HepG2 (cell line): ENCODE measurements at regions not wholly inside any gene's neighbourhood (a gene's known extent, or its start where the extent isn't known, plus 50 kb on each side); places are given as distances from the start of the nearest gene placed in this dataset.

ENCODE experiments used
- ATAC-seq: fragments of 200-7000 bp; cut with Tn5 transposase; 3 replicates; pipeline ENCODE4 v1.9.1; 2020; ENCODE audit warnings: mild to moderate bottlenecking, moderate library complexity
- BruUV-seq: library from RNA; stranded (reverse); fragments of 400-500 nt; replicated peaks from 2 replicates; lab custom pipeline; 2021; lab: Mats Ljungman, UMichigan
- CTCF ChIA-PET: fragments of 300-600 bp; formaldehyde crosslinking; extraction: SDS; loops from one replicate; lab custom pipeline; 2021; ENCODE audit warnings: low total read pairs, inconsistent platforms, low intra/inter-chr PET ratio; lab: Yijun Ruan, JAX
- POLR2A ChIA-PET: fragments of 350-600 bp; sonication (Branson Sonifier 250); formaldehyde crosslinking; loops from one replicate; lab custom pipeline; 2020; ENCODE audit warnings: antibody characterized with exemption, inconsistent platforms; lab: Yijun Ruan, JAX
- DNase-seq: peaks from one replicate; pipeline ENCODE4 v3.0.0-alpha.2; 2015; ENCODE audit warnings: low spot score
- FAIRE-seq: peaks from 3 replicates; lab custom pipeline; 2011; peaks lifted over from hg19 to GRCh38; lab: Jason Lieb, UNC
- H2AFZ ChIP-seq: one replicate; pipeline ENCODE4 v1.6.1; 2011; ENCODE audit warnings: low read length, inconsistent platforms
- H3K27ac ChIP-seq: fragments of 300-600 bp; 3 replicates; pipeline ENCODE4 v1.8.0; 2011; ENCODE audit warnings: mixed run types, mild to moderate bottlenecking, mixed read lengths, low read length, inconsistent platforms; ENCODE audit not compliant: insufficient read depth; ENCODE audit errors: extremely low read length
- H3K27me3 ChIP-seq, 2 experiments: fragments of 200-600 bp in 1 of 2; 2 replicates in 1 of 2; 3 replicates in 1 of 2; pipeline versions ENCODE4 v1.6.0 to v1.8.0; 2011; ENCODE audit warnings: low read length in 2 of 2, mild to moderate bottlenecking in 2 of 2, moderate library complexity in 2 of 2, inconsistent platforms in 1 of 2; ENCODE audit not compliant: insufficient read depth in 2 of 2, control insufficient read depth in 1 of 2
- H3K36me3 ChIP-seq, 2 experiments: fragments of 200-600 bp in 1 of 2; replicated peaks in 1 of 2; 2 replicates in 1 of 2; 3 replicates in 1 of 2; pipeline versions ENCODE4 v1.5.1 to v1.8.0; 2011; ENCODE audit warnings: low read length in 2 of 2, inconsistent platforms in 1 of 2; ENCODE audit not compliant: insufficient read depth in 2 of 2, control insufficient read depth in 1 of 2
- H3K4me1 ChIP-seq: 2 replicates; pipeline ENCODE4 v1.5.1; 2012; ENCODE audit warnings: low read length, inconsistent platforms; ENCODE audit not compliant: insufficient read depth
- H3K4me2 ChIP-seq: 2 replicates; pipeline ENCODE4 v1.6.0; 2011; ENCODE audit warnings: low read depth, low read length, inconsistent platforms
- H3K4me3 ChIP-seq, 3 experiments: fragments of 200-600 bp in 1 of 3; sonication (generic), shearing (Covaris generic) in 1 of 3; replicated peaks in 1 of 3; 2 replicates each; pipeline ENCODE4 v1.5.1; 2011 to 2016; ENCODE audit warnings: low read length in 3 of 3, inconsistent platforms in 2 of 3, low read depth in 2 of 3, mild to moderate bottlenecking in 2 of 3, control low read depth in 1 of 3, mixed read lengths in 1 of 3; ENCODE audit not compliant: insufficient read depth in 1 of 3
- H3K79me2 ChIP-seq: one replicate; pipeline ENCODE4 v1.6.1; 2011; ENCODE audit warnings: low read length, inconsistent platforms; ENCODE audit not compliant: insufficient read depth
- H3K9ac ChIP-seq: 2 replicates; pipeline ENCODE4 v1.6.0; 2011; ENCODE audit warnings: mild to moderate bottlenecking, low read depth, low read length, inconsistent platforms; ENCODE audit not compliant: insufficient read depth
- H3K9me3 ChIP-seq: 2 replicates; pipeline ENCODE4 v1.5.1; 2012; ENCODE audit warnings: mild to moderate bottlenecking, low read length
- H4K20me1 ChIP-seq: 2 replicates; pipeline ENCODE4 v1.6.0; 2011; ENCODE audit warnings: inconsistent platforms, mild to moderate bottlenecking, low read length, moderate library complexity; ENCODE audit not compliant: insufficient read depth
- DZIP1 ChIP-seq: sonication (generic); formaldehyde crosslinking; IDR thresholded peaks from 2 replicates; pipeline ENCODE4 v1.5.0; 2020; ENCODE audit warnings: mild to moderate bottlenecking, missing genetic modification reagents
- FOXA1 ChIP-seq, 2 experiments: fragments of 450-650 bp in 1 of 2; sonication (generic) in 1 of 2; formaldehyde crosslinking in 1 of 2; IDR thresholded peaks; 2 replicates each; pipeline versions ENCODE4 v1.4.0 to v1.6.1; 2016 to 2020; ENCODE audit warnings: missing genetic modification reagents in 1 of 2
- HOMEZ ChIP-seq: IDR thresholded peaks from 2 replicates; pipeline ENCODE4 v1.6.1; 2016; ENCODE audit warnings: low read depth
- KDM2A ChIP-seq: sonication (generic); formaldehyde crosslinking; IDR thresholded peaks from 2 replicates; pipeline ENCODE4 v1.4.0; 2020; ENCODE audit warnings: low read depth, missing genetic modification reagents, borderline replicate concordance
- KDM3A ChIP-seq: IDR thresholded peaks from 2 replicates; pipeline ENCODE4 v1.6.1; 2018; ENCODE audit warnings: low read depth, missing compliant biosample characterization
- ZNF496 ChIP-seq: sonication (generic); formaldehyde crosslinking; IDR thresholded peaks from 2 replicates; pipeline ENCODE4 v1.8.1; 2023; ENCODE audit warnings: mild to moderate bottlenecking, moderate library complexity, missing genetic modification reagents; ENCODE audit not compliant: insufficient replicate concordance
- ZNF572 ChIP-seq: sonication (generic); formaldehyde crosslinking; IDR thresholded peaks from 2 replicates; pipeline ENCODE4 v1.5.1; 2020; ENCODE audit warnings: mild to moderate bottlenecking, missing genetic modification reagents
- ZNF749 ChIP-seq: sonication (generic); formaldehyde crosslinking; IDR thresholded peaks from 2 replicates; pipeline ENCODE4 v1.8.0; 2022; ENCODE audit warnings: mild to moderate bottlenecking, missing genetic modification reagents, moderate library complexity, borderline replicate concordance
- ZNF878 ChIP-seq: sonication (generic); formaldehyde crosslinking; IDR thresholded peaks from 2 replicates; pipeline ENCODE4 v1.8.1; 2023; ENCODE audit warnings: mild to moderate bottlenecking, missing genetic modification reagents, moderate library complexity
- WGBS: methylation state at CpG from one replicate; pipeline ENCODE4 v1.1.6; 2017; ENCODE audit warnings: low lambda C conversion rate; 5-methylcytosine and 5-hydroxymethylcytosine counted together
- in situ Hi-C: cut with HindIII; loops from 2 replicates; pipeline ENCODE4 v1.10.0; 2017; ENCODE audit warnings: low pct_unique_long_range_greater_than_20kb; ENCODE audit not compliant: extremely low pct_ligation_motif_present
- intact Hi-C: fragments of 100-400 bp; cut with micrococcal nuclease; formaldehyde crosslinking; loops from one replicate; pipeline ENCODE4 v1.10.0; 2022; ENCODE audit not compliant: unreplicated experiment
- TF ChIP-seq, protein P1 (sequence below): sonication (generic); formaldehyde crosslinking; IDR thresholded peaks from 2 replicates; pipeline ENCODE4 v1.4.0; 2020; ENCODE audit warnings: missing genetic modification reagents, mild to moderate bottlenecking, borderline replicate concordance
- TF ChIP-seq, protein P2 (sequence below): sonication (generic); formaldehyde crosslinking; IDR thresholded peaks from 2 replicates; pipeline ENCODE4 v1.5.0; 2020; ENCODE audit warnings: mild to moderate bottlenecking, missing genetic modification reagents, moderate library complexity
- TF ChIP-seq, protein P3 (sequence below): sonication (generic); formaldehyde crosslinking; conservative IDR thresholded peaks from 2 replicates; pipeline ENCODE4 v1.8.0; 2022; ENCODE audit warnings: low read depth, missing genetic modification reagents

- H3K4me1 ChIP-seq, result no peaks in the 10 kb centered on the region
- H3K27ac ChIP-seq, result no peak overlapping the region
- intact Hi-C loops (no loop called here), in situ Hi-C loops (no loop called here)
- no peaks in the 10 kb centered on the region for H3K27me3 ChIP-seq
- WGBS, result 0% methylated on average over 2 of the region's 2 CpGs
- ChIA-PET CTCF (no interaction called here), POLR2A (no interaction called here)
- no peak overlapping the region for H3K9ac ChIP-seq
- ATAC-seq (no peak), DNase-seq (no peak), FAIRE-seq (no peak)
- H3K4me2 ChIP-seq, result no peak overlapping the region
- H2AFZ ChIP-seq, result no peak overlapping the region
- no peaks in the 10 kb centered on the region for H3K36me3 ChIP-seq
- H3K4me3 ChIP-seq, result no peak overlapping the region
- H4K20me1 ChIP-seq, result no peaks in the 10 kb centered on the region
- no peaks in the 10 kb centered on the region for H3K79me2 ChIP-seq
- no TSS peak for BruUV-seq
- H3K9me3 ChIP-seq, result no peaks in the 10 kb centered on the region
- TF ChIP-seq, protein P1, sequence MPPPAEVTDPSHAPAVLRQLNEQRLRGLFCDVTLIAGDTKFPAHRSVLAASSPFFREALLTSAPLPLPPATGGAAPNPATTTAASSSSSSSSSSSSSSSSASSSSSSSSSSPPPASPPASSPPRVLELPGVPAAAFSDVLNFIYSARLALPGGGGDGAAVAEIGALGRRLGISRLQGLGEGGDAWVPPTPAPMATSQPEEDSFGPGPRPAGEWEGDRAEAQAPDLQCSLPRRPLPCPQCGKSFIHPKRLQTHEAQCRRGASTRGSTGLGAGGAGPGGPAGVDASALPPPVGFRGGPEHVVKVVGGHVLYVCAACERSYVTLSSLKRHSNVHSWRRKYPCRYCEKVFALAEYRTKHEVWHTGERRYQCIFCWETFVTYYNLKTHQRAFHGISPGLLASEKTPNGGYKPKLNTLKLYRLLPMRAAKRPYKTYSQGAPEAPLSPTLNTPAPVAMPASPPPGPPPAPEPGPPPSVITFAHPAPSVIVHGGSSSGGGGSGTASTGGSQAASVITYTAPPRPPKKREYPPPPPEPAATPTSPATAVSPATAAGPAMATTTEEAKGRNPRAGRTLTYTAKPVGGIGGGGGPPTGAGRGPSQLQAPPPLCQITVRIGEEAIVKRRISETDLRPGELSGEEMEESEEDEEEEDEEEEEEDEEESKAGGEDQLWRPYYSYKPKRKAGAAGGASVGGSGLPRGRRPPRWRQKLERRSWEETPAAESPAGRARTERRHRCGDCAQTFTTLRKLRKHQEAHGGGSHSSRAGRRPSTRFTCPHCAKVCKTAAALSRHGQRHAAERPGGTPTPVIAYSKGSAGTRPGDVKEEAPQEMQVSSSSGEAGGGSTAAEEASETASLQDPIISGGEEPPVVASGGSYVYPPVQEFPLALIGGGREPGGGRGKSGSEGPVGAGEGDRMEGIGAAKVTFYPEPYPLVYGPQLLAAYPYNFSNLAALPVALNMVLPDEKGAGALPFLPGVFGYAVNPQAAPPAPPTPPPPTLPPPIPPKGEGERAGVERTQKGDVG (CRISPR knock-in tag), result no peak
- TF ChIP-seq ZNF572 (CRISPR knock-in tag) (no peak), ZNF749 (CRISPR knock-in tag) (no peak), HOMEZ (CRISPR knock-in tag) (no peak), KDM3A (CRISPR knock-in tag) (no peak), FOXA1 (IDR thresholded peaks at IDR 0.05) (no peak), FOXA1 (CRISPR knock-in tag; IDR thresholded peaks at IDR 0.05) (no peak), DZIP1 (CRISPR knock-in tag) (no peak), ZNF878 (CRISPR knock-in tag) (no peak), KDM2A (CRISPR knock-in tag) (no peak), ZNF496 (no peak)
- TF ChIP-seq, protein P2, sequence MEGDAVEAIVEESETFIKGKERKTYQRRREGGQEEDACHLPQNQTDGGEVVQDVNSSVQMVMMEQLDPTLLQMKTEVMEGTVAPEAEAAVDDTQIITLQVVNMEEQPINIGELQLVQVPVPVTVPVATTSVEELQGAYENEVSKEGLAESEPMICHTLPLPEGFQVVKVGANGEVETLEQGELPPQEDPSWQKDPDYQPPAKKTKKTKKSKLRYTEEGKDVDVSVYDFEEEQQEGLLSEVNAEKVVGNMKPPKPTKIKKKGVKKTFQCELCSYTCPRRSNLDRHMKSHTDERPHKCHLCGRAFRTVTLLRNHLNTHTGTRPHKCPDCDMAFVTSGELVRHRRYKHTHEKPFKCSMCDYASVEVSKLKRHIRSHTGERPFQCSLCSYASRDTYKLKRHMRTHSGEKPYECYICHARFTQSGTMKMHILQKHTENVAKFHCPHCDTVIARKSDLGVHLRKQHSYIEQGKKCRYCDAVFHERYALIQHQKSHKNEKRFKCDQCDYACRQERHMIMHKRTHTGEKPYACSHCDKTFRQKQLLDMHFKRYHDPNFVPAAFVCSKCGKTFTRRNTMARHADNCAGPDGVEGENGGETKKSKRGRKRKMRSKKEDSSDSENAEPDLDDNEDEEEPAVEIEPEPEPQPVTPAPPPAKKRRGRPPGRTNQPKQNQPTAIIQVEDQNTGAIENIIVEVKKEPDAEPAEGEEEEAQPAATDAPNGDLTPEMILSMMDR (CRISPR knock-in tag), result no peak
- TF ChIP-seq, protein P3, sequence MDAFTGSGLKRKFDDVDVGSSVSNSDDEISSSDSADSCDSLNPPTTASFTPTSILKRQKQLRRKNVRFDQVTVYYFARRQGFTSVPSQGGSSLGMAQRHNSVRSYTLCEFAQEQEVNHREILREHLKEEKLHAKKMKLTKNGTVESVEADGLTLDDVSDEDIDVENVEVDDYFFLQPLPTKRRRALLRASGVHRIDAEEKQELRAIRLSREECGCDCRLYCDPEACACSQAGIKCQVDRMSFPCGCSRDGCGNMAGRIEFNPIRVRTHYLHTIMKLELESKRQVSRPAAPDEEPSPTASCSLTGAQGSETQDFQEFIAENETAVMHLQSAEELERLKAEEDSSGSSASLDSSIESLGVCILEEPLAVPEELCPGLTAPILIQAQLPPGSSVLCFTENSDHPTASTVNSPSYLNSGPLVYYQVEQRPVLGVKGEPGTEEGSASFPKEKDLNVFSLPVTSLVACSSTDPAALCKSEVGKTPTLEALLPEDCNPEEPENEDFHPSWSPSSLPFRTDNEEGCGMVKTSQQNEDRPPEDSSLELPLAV (CRISPR knock-in tag), result no peak
Measured at GRCh38 chr3:103337179-103337845, 902.5 kb downstream of the ZPLD1 start.
